Lower lobe of right lung (tissue), 2 donors: ENCODE measurements at regions not wholly inside any gene's neighbourhood (a gene's known extent, or its start where the extent isn't known, plus 50 kb on each side); places are given as distances from the start of the nearest gene placed in this dataset.

ENCODE experiments used
- ATAC-seq, 2 donors: fragments of 200-7000 bp; cut with Tn5 transposase; one replicate each; pipeline ENCODE4 v1.9.1; 2020 to 2022; ENCODE audit warnings: mild to moderate bottlenecking in 2 of 2, moderate library complexity in 2 of 2
- DNase-seq: peaks from one replicate; pipeline ENCODE4 v3.0.0-alpha.2; 2020
- H3K27ac ChIP-seq: fragments of 200-600 bp; one replicate; pipeline ENCODE4 v1.8.0; 2022
- H3K27me3 ChIP-seq: fragments of 200-600 bp; one replicate; pipeline ENCODE4 v1.8.0; 2022; ENCODE audit warnings: low read depth
- H3K36me3 ChIP-seq: fragments of 200-600 bp; one replicate; pipeline ENCODE4 v1.8.0; 2022; ENCODE audit warnings: mild to moderate bottlenecking
- H3K4me1 ChIP-seq: fragments of 200-600 bp; one replicate; pipeline ENCODE4 v1.8.0; 2022
- H3K4me3 ChIP-seq: fragments of 200-600 bp; one replicate; pipeline ENCODE4 v1.8.0; 2022; ENCODE audit warnings: mild to moderate bottlenecking
- H3K9me3 ChIP-seq: fragments of 200-600 bp; one replicate; pipeline ENCODE4 v1.8.0; 2022
- CTCF ChIP-seq: fragments of 200-600 bp; IDR thresholded peaks from one replicate; pipeline ENCODE4 v1.8.0; 2022; ENCODE audit warnings: antibody characterized with exemption, mild to moderate bottlenecking
- intact Hi-C: fragments of 100-400 bp; cut with DNase I; formaldehyde crosslinking; loops from one replicate; pipeline ENCODE4 v1.11.0; 2022
- donor health status: DM: no; HTN: yes; CAD: no; lungs with severe emphysema.

- H3K27ac ChIP-seq, result no peak overlapping the region
- no peak for ATAC-seq
- no peak for DNase-seq
- no peak overlapping the region for H3K4me3 ChIP-seq
- H3K4me1 ChIP-seq, result no peaks in the 10 kb centered on the region
- H3K27me3 ChIP-seq, result no peaks in the 10 kb centered on the region
- no peaks in the 10 kb centered on the region for H3K9me3 ChIP-seq
- no peaks in the 10 kb centered on the region for H3K36me3 ChIP-seq
- intact Hi-C loops, result no loop called here
- no peak for TF ChIP-seq CTCF
Measured at GRCh38 chr9:23539311-23539710, 286.7 kb downstream of the ELAVL2 start.

- no peaks in the 10 kb centered on the region for H3K9me3 ChIP-seq
- H3K36me3 ChIP-seq, result no peaks in the 10 kb centered on the region
- TF ChIP-seq CTCF, result no peak
- H3K27ac ChIP-seq, result no peak overlapping the region
- H3K4me3 ChIP-seq, result no peak overlapping the region
- H3K4me1 ChIP-seq, result no peaks in the 10 kb centered on the region
- H3K27me3 ChIP-seq, result no peaks in the 10 kb centered on the region
- intact Hi-C loops, result no loop called here
- DNase-seq, result no peak
- ATAC-seq, result no peak
Measured at GRCh38 chr9:23541976-23542375, 284.1 kb downstream of the ELAVL2 start.

- no peak for DNase-seq
- Histone ChIP-seq H3K27me3 (no peaks in the 10 kb centered on the region), H3K4me3 (no peak overlapping the region), H3K9me3 (no peaks in the 10 kb centered on the region), H3K4me1 (no peaks in the 10 kb centered on the region), H3K36me3 (no peaks in the 10 kb centered on the region), H3K27ac (no peak overlapping the region)
- intact Hi-C loops, result no loop called here
- TF ChIP-seq CTCF, result no peak
- ATAC-seq, result no peak
Measured at GRCh38 chr9:23542438-23542837, 283.6 kb downstream of the ELAVL2 start.

- ATAC-seq, result no peak
- Histone ChIP-seq H3K9me3 (no peaks in the 10 kb centered on the region), H3K4me1 (no peaks in the 10 kb centered on the region), H3K4me3 (no peak overlapping the region), H3K27me3 (no peaks in the 10 kb centered on the region), H3K27ac (no peak overlapping the region), H3K36me3 (no peaks in the 10 kb centered on the region)
- no peak for TF ChIP-seq CTCF
- intact Hi-C loops, result no loop called here
- DNase-seq, result no peak
Measured at GRCh38 chr9:23542927-23543326, 283.1 kb downstream of the ELAVL2 start.

- H3K9me3 ChIP-seq, result no peaks in the 10 kb centered on the region
- H3K27me3 ChIP-seq, result no peaks in the 10 kb centered on the region
- H3K27ac ChIP-seq, result no peak overlapping the region
- TF ChIP-seq CTCF, result no peak
- DNase-seq (no peak), ATAC-seq (no peak)
- intact Hi-C loops, result no loop called here
- H3K4me1 ChIP-seq, result no peaks in the 10 kb centered on the region
- H3K36me3 ChIP-seq, result no peaks in the 10 kb centered on the region
- no peak overlapping the region for H3K4me3 ChIP-seq
Measured at GRCh38 chr9:23543419-23543818, 282.6 kb downstream of the ELAVL2 start.

GRCh38 chr9:23545728-23546127, 280.3 kb downstream of the ELAVL2 start:
- no peak overlapping the region for H3K4me3 ChIP-seq
- ATAC-seq, result no peak

More at GRCh38 chr9:23545728-23546127, 280.3 kb downstream of the ELAVL2 start:
- Histone ChIP-seq H3K9me3 (no peaks in the 10 kb centered on the region), H3K4me1 (no peaks in the 10 kb centered on the region), H3K27ac (no peak overlapping the region), H3K27me3 (no peaks in the 10 kb centered on the region), H3K36me3 (no peaks in the 10 kb centered on the region)
- TF ChIP-seq CTCF, result no peak
- intact Hi-C loops, result no loop called here
- no peak for DNase-seq
